OCI-LY3 (cell line): ENCODE measurements at regions not wholly inside any gene's neighbourhood (a gene's known extent, or its start where the extent isn't known, plus 50 kb on each side); places are given as distances from the start of the nearest gene placed in this dataset.
A peak's percentile ranks its signal among the peaks of the same experiment; 100 is the strongest.

Experiments used
- CTCF ChIP-seq: fragments of 200-600, 300-600 bp; sonication (generic); IDR thresholded peaks from 2 replicates; pipeline ENCODE4 v1.5.1; 2014; ENCODE audit warnings: antibody characterized with exemption, low read length, low read depth
- EZH2phosphoT487 ChIP-seq: fragments of 200-600 bp; shearing (Covaris generic); IDR thresholded peaks from 2 replicates; pipeline ENCODE4 v1.6.1; 2018; ENCODE audit warnings: antibody characterized with exemption, mixed run types, low read depth

- peak; percentile 13; the same call in 1 of the 2 replicates for TF ChIP-seq CTCF
- no peak for TF ChIP-seq EZH2phosphoT487
These were observed 176.0 kb downstream of the SMARCA1 start for GRCh38 chrX:129347291-129347690.
